ENCODE measurements at regions not wholly inside any gene's neighbourhood (a gene's known extent, or its start where the extent isn't known, plus 50 kb on each side); places are given as distances from the start of the nearest gene placed in this dataset.
A peak's percentile ranks its signal among the peaks of the same experiment; 100 is the strongest.

DNA sequence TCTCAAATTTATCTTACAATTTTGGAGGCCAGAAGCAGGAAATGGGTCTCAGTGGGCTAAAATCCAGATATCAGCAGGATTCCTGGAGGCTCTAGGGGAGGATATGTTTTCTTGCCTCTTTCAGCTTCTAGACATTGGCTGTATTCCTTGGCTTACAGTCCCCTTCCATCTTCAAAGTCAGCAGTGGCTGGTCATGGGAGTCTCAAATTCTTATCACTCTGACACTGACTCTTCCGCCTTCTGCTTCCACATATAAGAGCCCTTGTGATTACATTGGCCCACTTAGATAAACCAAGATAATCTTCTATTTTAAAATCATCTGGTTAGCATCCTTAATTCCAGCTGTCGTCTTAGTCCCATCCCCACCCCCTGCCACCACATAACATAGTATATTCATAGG, 113.0 kb downstream of the PCDH7 start:
- DNase-seq (ENCODE audit: low read depth, low spot score), result no peak
- in situ Hi-C loops (cut with HindIII; ENCODE audit: low sequenced_read_pairs), result no loop called here
- TF ChIP-seq, protein P1, sequence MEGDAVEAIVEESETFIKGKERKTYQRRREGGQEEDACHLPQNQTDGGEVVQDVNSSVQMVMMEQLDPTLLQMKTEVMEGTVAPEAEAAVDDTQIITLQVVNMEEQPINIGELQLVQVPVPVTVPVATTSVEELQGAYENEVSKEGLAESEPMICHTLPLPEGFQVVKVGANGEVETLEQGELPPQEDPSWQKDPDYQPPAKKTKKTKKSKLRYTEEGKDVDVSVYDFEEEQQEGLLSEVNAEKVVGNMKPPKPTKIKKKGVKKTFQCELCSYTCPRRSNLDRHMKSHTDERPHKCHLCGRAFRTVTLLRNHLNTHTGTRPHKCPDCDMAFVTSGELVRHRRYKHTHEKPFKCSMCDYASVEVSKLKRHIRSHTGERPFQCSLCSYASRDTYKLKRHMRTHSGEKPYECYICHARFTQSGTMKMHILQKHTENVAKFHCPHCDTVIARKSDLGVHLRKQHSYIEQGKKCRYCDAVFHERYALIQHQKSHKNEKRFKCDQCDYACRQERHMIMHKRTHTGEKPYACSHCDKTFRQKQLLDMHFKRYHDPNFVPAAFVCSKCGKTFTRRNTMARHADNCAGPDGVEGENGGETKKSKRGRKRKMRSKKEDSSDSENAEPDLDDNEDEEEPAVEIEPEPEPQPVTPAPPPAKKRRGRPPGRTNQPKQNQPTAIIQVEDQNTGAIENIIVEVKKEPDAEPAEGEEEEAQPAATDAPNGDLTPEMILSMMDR (IDR thresholded peaks at IDR 0.05; ENCODE audit: low read depth, low read length), result no peak
- H3K4me3 ChIP-seq (ENCODE audit: low read depth, low read length), result no peak overlapping the region

DNA sequence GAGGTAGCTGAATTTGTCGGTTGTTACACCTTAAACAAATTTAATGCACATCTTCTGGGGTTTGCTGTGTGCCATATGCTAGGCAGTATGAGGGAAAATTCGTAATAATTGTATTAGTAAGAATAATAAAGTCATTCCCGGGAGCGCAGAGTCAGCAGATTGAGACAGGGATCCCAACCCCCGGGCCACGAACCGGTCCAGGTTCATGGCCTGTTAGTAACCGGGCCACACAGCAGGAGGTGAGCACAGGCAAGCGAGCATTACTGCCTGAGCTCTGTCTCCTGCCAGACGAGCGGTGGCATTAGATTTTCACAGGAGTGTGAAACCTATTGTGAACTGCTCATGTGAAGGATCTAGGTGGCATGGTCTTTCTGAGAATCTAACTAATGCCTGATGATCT, 114.9 kb downstream of the PCDH7 start:
- TF ChIP-seq, protein P1 (IDR thresholded peaks at IDR 0.05; ENCODE audit: low read depth, low read length), result no peak
- no peak overlapping the region for H3K4me3 ChIP-seq (ENCODE audit: low read depth, low read length)
- no peak for DNase-seq (ENCODE audit: low read depth, low spot score)
- in situ Hi-C loops (cut with HindIII; ENCODE audit: low sequenced_read_pairs), result no loop called here

DNA sequence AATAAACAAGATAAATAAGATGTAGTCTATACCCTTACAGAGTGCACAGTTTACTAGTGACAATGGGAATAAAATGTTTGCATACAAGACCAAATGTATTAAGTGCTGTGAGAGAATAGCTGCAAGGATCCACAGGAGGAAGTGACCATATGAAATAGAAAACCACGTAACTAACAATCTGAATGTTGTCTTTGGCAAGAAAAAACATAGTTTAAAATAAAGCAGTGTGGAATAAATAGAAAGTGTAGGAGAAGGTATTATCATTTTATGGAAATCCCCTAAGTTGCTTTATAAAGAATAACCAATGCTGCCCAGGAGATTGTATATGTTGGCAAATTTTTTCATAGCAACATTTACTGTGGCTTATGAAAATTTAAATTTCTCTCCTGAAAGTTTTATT, 116.1 kb downstream of the PCDH7 start:
- in situ Hi-C loops (cut with HindIII; ENCODE audit: low sequenced_read_pairs), result no loop called here
- TF ChIP-seq, protein P1 (IDR thresholded peaks at IDR 0.05; ENCODE audit: low read depth, low read length), result no peak
- peak; percentile 68 for DNase-seq (ENCODE audit: low read depth, low spot score)
- no peak overlapping the region for H3K4me3 ChIP-seq (ENCODE audit: low read depth, low read length)

DNA sequence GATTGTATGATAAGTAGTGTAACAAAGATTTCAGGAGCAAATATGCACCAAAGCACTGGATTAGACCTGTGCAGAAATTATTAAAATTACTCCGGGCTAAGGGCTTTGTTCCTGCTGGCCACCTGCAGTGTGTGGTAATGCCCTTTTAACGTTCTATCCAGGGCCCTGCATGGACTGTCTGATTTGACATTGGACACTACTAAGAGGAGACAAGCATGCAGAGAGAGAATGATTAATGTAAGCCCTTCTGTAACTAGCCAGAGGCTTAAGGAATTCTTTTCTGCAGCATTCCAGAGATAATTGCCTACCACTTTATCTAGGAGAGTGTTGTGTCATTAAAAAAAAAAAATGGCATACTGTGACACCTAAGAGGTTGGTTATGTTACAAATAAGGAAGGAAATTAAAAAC, 117.0 kb downstream of the PCDH7 start:
- no peak for DNase-seq (ENCODE audit: low read depth, low spot score)
- in situ Hi-C loops (cut with HindIII; ENCODE audit: low sequenced_read_pairs), result no loop called here
- no peak overlapping the region for H3K4me3 ChIP-seq (ENCODE audit: low read depth, low read length)
- TF ChIP-seq, protein P1 (IDR thresholded peaks at IDR 0.05; ENCODE audit: low read depth, low read length), result no peak

DNA sequence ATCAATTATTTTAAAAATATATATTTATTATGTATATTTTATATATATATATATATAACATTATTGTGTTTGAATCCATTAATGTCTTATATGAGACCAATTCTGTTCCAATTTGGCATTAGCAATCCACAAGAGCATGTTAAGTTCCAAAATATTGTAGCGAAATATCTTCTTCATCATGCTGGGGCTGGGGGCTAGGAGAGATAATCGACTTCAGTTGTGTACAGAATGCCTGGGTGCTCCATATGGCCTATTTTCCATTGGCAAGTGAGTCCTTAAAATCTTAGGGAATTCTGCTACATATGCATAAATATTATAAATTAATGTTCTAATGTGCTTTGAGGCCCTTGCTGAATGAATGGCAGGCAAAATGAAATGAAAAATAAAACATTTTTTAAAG, 117.7 kb downstream of the PCDH7 start:
- no peak for DNase-seq (ENCODE audit: low read depth, low spot score)
- TF ChIP-seq, protein P1 (IDR thresholded peaks at IDR 0.05; ENCODE audit: low read depth, low read length), result no peak
- in situ Hi-C loops (cut with HindIII; ENCODE audit: low sequenced_read_pairs), result no loop called here
- no peak overlapping the region for H3K4me3 ChIP-seq (ENCODE audit: low read depth, low read length)

DNA sequence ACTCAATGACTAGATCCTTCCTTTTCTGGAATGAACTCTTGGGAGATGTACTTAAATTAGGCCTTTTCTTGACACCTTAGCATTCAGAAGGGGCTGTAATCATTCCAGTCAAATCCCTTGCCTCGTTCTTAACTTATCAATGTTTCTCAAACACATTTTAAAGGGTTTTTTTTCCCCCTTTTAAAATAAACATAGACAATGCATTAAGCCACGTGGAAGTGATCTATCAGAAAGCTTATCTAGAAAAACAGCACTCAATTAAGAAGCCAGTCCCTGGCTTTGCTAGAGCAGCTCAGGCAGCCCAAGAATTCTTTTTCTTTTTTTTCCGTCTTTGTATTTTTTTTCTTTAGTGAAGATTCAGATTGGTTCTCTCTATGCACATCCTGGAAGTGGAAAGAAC, 118.2 kb downstream of the PCDH7 start:
- TF ChIP-seq, protein P1 (IDR thresholded peaks at IDR 0.05; ENCODE audit: low read depth, low read length), result no peak
- DNase-seq (ENCODE audit: low read depth, low spot score), result no peak
- in situ Hi-C loops (cut with HindIII; ENCODE audit: low sequenced_read_pairs), result no loop called here
- H3K4me3 ChIP-seq (ENCODE audit: low read depth, low read length), result no peak overlapping the region

Data from astrocyte of the spinal cord (primary cell).